ENCODE measurements at regions not wholly inside any gene's neighbourhood (a gene's known extent, or its start where the extent isn't known, plus 50 kb on each side); places are given as distances from the start of the nearest gene placed in this dataset.
A peak's percentile ranks its signal among the peaks of the same experiment; 100 is the strongest.

DNA sequence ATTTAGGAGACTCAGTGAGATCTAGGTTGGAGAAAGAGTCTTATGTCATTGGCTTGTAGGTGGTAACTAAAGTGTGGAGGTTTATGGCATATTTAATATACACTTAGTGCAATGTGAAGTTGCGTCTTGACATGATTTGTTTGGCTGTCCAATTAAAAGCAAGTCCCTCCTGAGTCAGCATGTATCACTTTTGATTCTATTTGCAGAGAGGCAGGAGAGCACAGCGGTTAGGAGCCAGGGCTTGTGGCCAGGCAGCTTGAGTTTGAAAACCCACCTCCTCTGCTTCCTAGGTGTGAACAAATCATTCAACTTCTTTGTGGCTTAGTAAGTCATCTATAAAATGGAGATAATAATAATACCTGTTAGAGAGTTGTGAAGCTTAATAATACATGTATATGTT lies 68.5 kb upstream of the OTX2 start:
- H3K4me3 ChIP-seq (ENCODE audit: low read depth, low read length) = no peak overlapping the region
- TF ChIP-seq, protein P1, sequence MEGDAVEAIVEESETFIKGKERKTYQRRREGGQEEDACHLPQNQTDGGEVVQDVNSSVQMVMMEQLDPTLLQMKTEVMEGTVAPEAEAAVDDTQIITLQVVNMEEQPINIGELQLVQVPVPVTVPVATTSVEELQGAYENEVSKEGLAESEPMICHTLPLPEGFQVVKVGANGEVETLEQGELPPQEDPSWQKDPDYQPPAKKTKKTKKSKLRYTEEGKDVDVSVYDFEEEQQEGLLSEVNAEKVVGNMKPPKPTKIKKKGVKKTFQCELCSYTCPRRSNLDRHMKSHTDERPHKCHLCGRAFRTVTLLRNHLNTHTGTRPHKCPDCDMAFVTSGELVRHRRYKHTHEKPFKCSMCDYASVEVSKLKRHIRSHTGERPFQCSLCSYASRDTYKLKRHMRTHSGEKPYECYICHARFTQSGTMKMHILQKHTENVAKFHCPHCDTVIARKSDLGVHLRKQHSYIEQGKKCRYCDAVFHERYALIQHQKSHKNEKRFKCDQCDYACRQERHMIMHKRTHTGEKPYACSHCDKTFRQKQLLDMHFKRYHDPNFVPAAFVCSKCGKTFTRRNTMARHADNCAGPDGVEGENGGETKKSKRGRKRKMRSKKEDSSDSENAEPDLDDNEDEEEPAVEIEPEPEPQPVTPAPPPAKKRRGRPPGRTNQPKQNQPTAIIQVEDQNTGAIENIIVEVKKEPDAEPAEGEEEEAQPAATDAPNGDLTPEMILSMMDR (IDR thresholded peaks at IDR 0.05; ENCODE audit: control insufficient read depth, extremely low read depth, insufficient read depth) = no peak
- no peak for DNase-seq (ENCODE audit: low read depth)

DNA sequence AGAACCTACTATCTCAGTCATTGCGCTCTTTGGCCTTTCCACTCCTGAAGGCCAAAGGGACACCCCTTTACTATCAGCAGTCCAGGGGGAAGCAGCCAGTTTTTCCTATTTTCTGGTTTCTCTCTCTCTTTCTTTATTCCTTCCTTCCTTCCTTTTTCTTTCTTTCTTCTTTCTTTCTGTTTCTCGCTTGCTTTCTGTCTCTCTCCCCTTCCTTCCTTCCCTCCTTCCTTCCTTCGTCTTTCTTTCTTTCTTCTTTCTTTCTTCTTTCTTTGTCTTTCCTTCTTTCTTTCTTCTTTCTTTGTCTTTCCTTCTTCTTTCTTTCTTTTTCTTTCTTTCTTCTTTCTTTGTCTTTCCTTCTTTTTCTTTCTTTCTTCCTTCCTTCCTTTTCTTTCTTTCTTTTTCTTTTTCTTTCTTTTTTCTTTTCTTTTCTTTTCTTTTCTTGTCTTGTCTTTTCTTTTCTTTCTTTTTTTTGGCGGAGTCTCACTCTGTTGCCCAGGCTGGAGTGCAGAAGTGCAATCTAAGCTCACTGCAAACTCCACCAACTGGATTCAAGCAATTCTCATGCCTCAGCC lies 64.9 kb upstream of the OTX2 start:
- TF ChIP-seq, protein P1 (IDR thresholded peaks at IDR 0.05; ENCODE audit: control insufficient read depth, extremely low read depth, insufficient read depth) = no peak
- H3K4me3 ChIP-seq (ENCODE audit: low read depth, low read length) = no peak overlapping the region
- DNase-seq (ENCODE audit: low read depth) = no peak

DNA sequence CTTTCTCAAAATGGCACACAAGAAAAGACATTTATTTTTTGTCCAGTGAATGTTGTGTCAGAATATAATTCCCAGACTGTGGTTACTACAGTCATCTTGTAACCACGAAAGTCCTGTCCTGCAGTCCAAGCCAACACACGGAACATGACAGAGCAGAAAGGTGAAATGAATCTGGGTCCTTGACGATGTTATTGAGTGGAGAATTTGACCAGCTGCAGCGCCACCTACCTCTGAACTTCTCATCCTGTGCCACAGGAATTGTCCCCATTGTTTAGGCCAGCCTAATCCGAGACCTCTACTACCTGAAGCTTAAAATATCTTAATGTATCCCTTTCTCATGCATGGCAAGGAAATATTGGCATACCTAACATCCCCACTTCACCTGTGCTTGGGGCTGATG lies 64.1 kb upstream of the OTX2 start:
- no peak overlapping the region for H3K4me3 ChIP-seq (ENCODE audit: low read depth, low read length)
- peak; percentile 6 for DNase-seq (ENCODE audit: low read depth)
- TF ChIP-seq, protein P1 (IDR thresholded peaks at IDR 0.05; ENCODE audit: control insufficient read depth, extremely low read depth, insufficient read depth) = peak; percentile 51

DNA sequence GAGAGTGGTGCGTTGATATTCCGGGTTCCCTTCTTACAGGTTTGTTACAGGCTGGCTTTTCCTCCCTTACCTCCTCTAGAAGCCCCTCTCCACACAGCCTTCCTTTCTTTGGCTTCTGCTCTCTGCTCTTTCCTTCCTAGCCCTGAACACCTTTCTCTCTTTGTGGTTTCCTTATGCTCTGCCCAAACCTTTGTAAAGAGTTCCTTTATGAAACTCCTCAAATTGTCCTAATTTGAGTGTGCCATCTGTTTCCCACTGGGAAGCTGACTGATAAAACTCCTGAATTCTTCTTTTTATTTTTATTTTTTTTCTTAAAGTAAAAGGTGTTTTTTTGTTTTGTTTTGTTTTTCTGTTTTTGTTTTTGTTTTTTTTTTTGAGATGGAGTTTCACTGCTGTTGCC lies 60.1 kb upstream of the OTX2 start:
- TF ChIP-seq, protein P1 (IDR thresholded peaks at IDR 0.05; ENCODE audit: control insufficient read depth, extremely low read depth, insufficient read depth) = no peak
- H3K4me3 ChIP-seq (ENCODE audit: low read depth, low read length) = no peak overlapping the region
- no peak for DNase-seq (ENCODE audit: low read depth)

DNA sequence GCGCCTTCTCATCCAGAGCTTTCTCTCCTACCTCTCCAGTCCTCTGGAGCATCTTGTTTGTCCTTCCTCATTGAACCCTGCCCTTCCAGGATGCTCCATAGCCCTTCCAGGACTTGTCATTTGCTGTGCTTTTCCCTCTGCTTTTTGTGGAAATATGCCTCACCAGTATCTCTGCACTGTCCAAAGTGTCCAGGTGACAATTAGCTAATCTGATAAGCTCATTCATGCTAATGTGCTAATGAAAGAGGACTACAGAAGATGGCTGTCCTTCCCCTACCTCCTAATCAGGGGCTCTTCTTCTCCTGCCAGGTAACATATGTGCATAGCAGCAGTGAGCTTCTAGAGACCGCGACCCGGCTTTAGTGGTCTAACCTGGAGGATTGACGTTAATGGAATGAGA lies 58.4 kb upstream of the OTX2 start:
- no peak for DNase-seq (ENCODE audit: low read depth)
- TF ChIP-seq, protein P1 (IDR thresholded peaks at IDR 0.05; ENCODE audit: control insufficient read depth, extremely low read depth, insufficient read depth) = no peak
- H3K4me3 ChIP-seq (ENCODE audit: low read depth, low read length) = no peak overlapping the region

DNA sequence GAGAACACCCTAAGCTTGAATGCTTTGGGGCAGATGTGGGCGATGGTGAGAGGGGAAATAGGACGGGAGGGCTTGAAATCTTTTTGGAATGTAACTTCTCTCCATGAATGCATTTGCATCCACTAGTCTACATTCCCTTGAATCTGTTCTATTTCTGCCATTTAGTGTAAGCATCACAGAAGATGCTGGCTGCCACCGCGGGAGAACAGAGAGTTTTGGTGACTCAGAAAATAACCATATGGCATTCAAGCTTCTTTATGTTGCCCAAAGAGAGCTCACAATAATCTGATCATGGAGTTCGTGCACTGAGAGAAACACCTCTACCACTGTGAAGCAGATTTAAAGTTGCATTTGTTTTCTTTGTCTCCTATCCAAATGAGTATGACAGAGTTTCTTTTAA lies 52.6 kb upstream of the OTX2 start:
- no peak overlapping the region for H3K4me3 ChIP-seq (ENCODE audit: low read depth, low read length)
- TF ChIP-seq, protein P1 (IDR thresholded peaks at IDR 0.05; ENCODE audit: control insufficient read depth, extremely low read depth, insufficient read depth) = no peak
- DNase-seq (ENCODE audit: low read depth) = no peak

DNA sequence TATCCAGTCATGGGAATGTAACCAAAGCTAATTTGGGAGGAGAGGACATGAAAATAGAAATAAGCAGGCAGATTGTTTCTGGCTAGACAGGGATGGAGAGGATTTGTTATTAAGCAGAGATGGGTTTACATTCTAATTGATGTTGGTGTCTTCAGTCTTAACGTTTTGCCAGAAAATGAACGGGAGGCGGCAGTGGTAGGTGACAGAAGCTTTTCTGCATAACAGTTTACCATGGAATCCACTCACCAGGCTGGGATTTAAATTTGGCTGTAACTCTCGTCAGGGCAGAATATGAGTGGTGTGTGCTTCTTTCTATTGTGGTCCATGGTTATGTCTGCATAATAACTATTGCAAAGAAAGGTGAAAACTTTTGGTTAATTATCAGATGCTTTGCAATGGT lies 50.2 kb upstream of the OTX2 start:
- no peak overlapping the region for H3K4me3 ChIP-seq (ENCODE audit: low read depth, low read length)
- TF ChIP-seq, protein P1 (IDR thresholded peaks at IDR 0.05; ENCODE audit: control insufficient read depth, extremely low read depth, insufficient read depth) = no peak
- DNase-seq (ENCODE audit: low read depth) = no peak

Measured in LNCaP clone FGC (cell line).